Natural killer cell (primary cell): ENCODE measurements at regions not wholly inside any gene's neighbourhood (a gene's known extent, or its start where the extent isn't known, plus 50 kb on each side); places are given as distances from the start of the nearest gene placed in this dataset.

Experiments
- ATAC-seq, 3 donors: fragments of 150-1000 bp in 2 of 3; fragments of 200-7000 bp in 1 of 3; cut with Tn5 transposase; 1 replicate in 1 of 3; 2 replicates in 2 of 3; pipeline ENCODE4 v1.10.0; 2021; ENCODE audit warnings: mild to moderate bottlenecking in 2 of 3, moderate library complexity in 2 of 3
- DNase-seq, 2 donors: peaks; one replicate each; pipeline versions ENCODE4 v3.0.0 to v3.0.0-alpha.2; 2013 to 2021; ENCODE audit warnings: mixed read lengths in 1 of 2
- H3K27ac ChIP-seq: one replicate; pipeline ENCODE4 v1.5.1; 2013; ENCODE audit warnings: mild to moderate bottlenecking, low read length
- H3K27me3 ChIP-seq: one replicate; pipeline ENCODE4 v1.6.1; 2013; ENCODE audit warnings: low read length; ENCODE audit not compliant: control insufficient read depth, insufficient read depth
- H3K36me3 ChIP-seq: one replicate; pipeline ENCODE4 v1.6.1; 2013; ENCODE audit warnings: low read length; ENCODE audit not compliant: control insufficient read depth, insufficient read depth
- H3K4me1 ChIP-seq: one replicate; pipeline ENCODE4 v1.6.1; 2013; ENCODE audit warnings: low read length; ENCODE audit not compliant: control insufficient read depth, insufficient read depth
- H3K4me3 ChIP-seq: one replicate; pipeline ENCODE4 v1.5.1; 2013; ENCODE audit warnings: low read length
- H3K9me3 ChIP-seq: one replicate; pipeline ENCODE4 v1.6.1; 2013; ENCODE audit warnings: low read length; ENCODE audit not compliant: control insufficient read depth, insufficient read depth
- H3K27ac Mint-ChIP-seq, 2 donors: one replicate each; pipeline ENCODE4 v1.8.0; 2022; ENCODE audit warnings: mild to moderate bottlenecking in 2 of 2, mixed read lengths in 2 of 2, moderate library complexity in 1 of 2
- H3K27me3 Mint-ChIP-seq, 2 donors: one replicate each; pipeline ENCODE4 v1.8.0; 2022; ENCODE audit warnings: low read depth in 2 of 2, mixed read lengths in 2 of 2
- H3K36me3 Mint-ChIP-seq: one replicate; pipeline ENCODE4 v1.8.0; 2022; ENCODE audit warnings: mixed read lengths
- H3K4me1 Mint-ChIP-seq, 2 donors: one replicate each; pipeline ENCODE4 v1.8.0; 2022; ENCODE audit warnings: mixed read lengths in 2 of 2
- H3K4me3 Mint-ChIP-seq: one replicate; pipeline ENCODE4 v1.8.0; 2022; ENCODE audit warnings: mild to moderate bottlenecking, moderate library complexity, mixed read lengths
- H3K9me3 Mint-ChIP-seq, 2 donors: one replicate each; pipeline ENCODE4 v1.8.0; 2022; ENCODE audit warnings: mixed read lengths in 2 of 2
- WGBS: methylation state at CpG from one replicate; pipeline ENCODE4 v1.1.7; 2013; ENCODE audit warnings: missing lambda C conversion rate; ENCODE audit not compliant: insufficient coverage; 5-methylcytosine and 5-hydroxymethylcytosine counted together
- intact Hi-C: fragments of 100-400 bp; cut with micrococcal nuclease; formaldehyde crosslinking; loops from one replicate; pipeline ENCODE4 v1.14.2; 2022
- TF ChIP-seq, protein P1 (sequence below): fragments of 200-600 bp; IDR thresholded peaks from one replicate; pipeline ENCODE4 v1.8.0; 2022; ENCODE audit warnings: antibody characterized with exemption

- no peaks in the 10 kb centered on the region for H3K4me1 ChIP-seq
- H3K27me3 Mint-ChIP-seq = no peaks in the 10 kb centered on the region
- TF ChIP-seq, protein P1, sequence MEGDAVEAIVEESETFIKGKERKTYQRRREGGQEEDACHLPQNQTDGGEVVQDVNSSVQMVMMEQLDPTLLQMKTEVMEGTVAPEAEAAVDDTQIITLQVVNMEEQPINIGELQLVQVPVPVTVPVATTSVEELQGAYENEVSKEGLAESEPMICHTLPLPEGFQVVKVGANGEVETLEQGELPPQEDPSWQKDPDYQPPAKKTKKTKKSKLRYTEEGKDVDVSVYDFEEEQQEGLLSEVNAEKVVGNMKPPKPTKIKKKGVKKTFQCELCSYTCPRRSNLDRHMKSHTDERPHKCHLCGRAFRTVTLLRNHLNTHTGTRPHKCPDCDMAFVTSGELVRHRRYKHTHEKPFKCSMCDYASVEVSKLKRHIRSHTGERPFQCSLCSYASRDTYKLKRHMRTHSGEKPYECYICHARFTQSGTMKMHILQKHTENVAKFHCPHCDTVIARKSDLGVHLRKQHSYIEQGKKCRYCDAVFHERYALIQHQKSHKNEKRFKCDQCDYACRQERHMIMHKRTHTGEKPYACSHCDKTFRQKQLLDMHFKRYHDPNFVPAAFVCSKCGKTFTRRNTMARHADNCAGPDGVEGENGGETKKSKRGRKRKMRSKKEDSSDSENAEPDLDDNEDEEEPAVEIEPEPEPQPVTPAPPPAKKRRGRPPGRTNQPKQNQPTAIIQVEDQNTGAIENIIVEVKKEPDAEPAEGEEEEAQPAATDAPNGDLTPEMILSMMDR = no peak
- H3K4me1 Mint-ChIP-seq = no peaks in the 10 kb centered on the region
- no peaks in the 10 kb centered on the region for H3K36me3 ChIP-seq
- intact Hi-C loops = no loop called here
- H3K9me3 ChIP-seq = no peaks in the 10 kb centered on the region
- no peaks in the 10 kb centered on the region for H3K36me3 Mint-ChIP-seq
- no peak for DNase-seq
- H3K4me3 ChIP-seq = no peak overlapping the region
- H3K9me3 Mint-ChIP-seq = no peaks in the 10 kb centered on the region
- H3K27ac Mint-ChIP-seq = no peak overlapping the region
- ATAC-seq = peak in 1 of 3 donors; percentile 25
- H3K27me3 ChIP-seq = no peaks in the 10 kb centered on the region
- no peak overlapping the region for H3K27ac ChIP-seq
- 50% methylated on average over 1 of the region's 3 CpGs for WGBS
- no peak overlapping the region for H3K4me3 Mint-ChIP-seq
These were observed 115.0 kb upstream of the EGFLAM start for GRCh38 chr5:38143384-38143783.

DNA sequence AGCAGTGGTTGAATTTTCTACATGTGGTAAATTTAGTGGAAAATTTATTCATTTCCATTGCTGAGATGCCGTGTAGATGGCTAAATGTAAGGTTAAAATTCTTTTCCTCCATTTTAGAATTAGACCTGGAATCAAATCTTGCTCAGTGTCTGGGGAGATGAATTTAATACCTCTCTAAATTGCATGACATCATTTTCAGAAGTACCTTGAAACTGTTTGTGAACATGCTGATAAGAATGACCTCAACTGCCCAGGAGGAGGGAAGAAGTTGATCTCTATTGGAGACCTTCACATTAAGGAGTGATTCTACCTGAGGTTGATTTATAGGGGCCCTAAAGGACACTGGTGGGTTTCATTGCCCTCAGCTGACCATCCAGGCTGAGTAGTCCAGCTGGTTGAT is 116.7 kb upstream of the EGFLAM start:
- TF ChIP-seq, protein P1 = no peak
- intact Hi-C loops = no loop called here

GRCh38 chr5:38138574-38138973 is 119.8 kb upstream of the EGFLAM start:
- Histone ChIP-seq H3K4me1 (no peaks in the 10 kb centered on the region), H3K27me3 (no peaks in the 10 kb centered on the region), H3K4me3 (no peak overlapping the region), H3K27ac (no peak overlapping the region), H3K36me3 (no peaks in the 10 kb centered on the region), H3K9me3 (no peaks in the 10 kb centered on the region)
- Mint-ChIP-seq H3K27ac (no peak overlapping the region), H3K4me1 (no peaks in the 10 kb centered on the region), H3K36me3 (no peaks in the 10 kb centered on the region), H3K4me3 (no peak overlapping the region), H3K9me3 (peaks cover 0 to 3% of the 10 kb centered on the region in 2 donors), H3K27me3 (peaks cover 0 to 5% of the 10 kb centered on the region in 2 donors)
- ATAC-seq (no peak), DNase-seq (no peak)
- TF ChIP-seq, protein P1 = no peak
- 91% methylated on average over 5 of the region's 5 CpGs for WGBS
- intact Hi-C loops = no loop called here

More for the DNA sequence above, 116.7 kb upstream of the EGFLAM start:
- H3K4me3 ChIP-seq = no peak overlapping the region
- DNase-seq (no peak), ATAC-seq (no peak)
- Mint-ChIP-seq H3K4me3 (no peak overlapping the region), H3K27ac (no peak overlapping the region), H3K36me3 (no peaks in the 10 kb centered on the region), H3K27me3 (peaks cover 0 to 5% of the 10 kb centered on the region in 2 donors), H3K9me3 (no peaks in the 10 kb centered on the region), H3K4me1 (no peaks in the 10 kb centered on the region)
- WGBS = no CpG with 5 or more reads among the region's 1 CpG
- no peak overlapping the region for H3K27ac ChIP-seq
- H3K9me3 ChIP-seq = no peaks in the 10 kb centered on the region
- no peaks in the 10 kb centered on the region for H3K4me1 ChIP-seq
- H3K36me3 ChIP-seq = no peaks in the 10 kb centered on the region
- H3K27me3 ChIP-seq = no peaks in the 10 kb centered on the region

- peaks cover 0 to 5% of the 10 kb centered on the region in 2 donors for H3K27me3 Mint-ChIP-seq
- Histone ChIP-seq H3K27me3 (no peaks in the 10 kb centered on the region), H3K4me3 (no peak overlapping the region), H3K27ac (no peak overlapping the region), H3K9me3 (no peaks in the 10 kb centered on the region), H3K36me3 (no peaks in the 10 kb centered on the region), H3K4me1 (no peaks in the 10 kb centered on the region)
- H3K4me1 Mint-ChIP-seq = no peaks in the 10 kb centered on the region
- no peak overlapping the region for H3K4me3 Mint-ChIP-seq
- DNase-seq (no peak), ATAC-seq (no peak)
- TF ChIP-seq, protein P1 = no peak
- 89% methylated on average over 7 of the region's 9 CpGs for WGBS
- H3K36me3 Mint-ChIP-seq = no peaks in the 10 kb centered on the region
- no peak overlapping the region for H3K27ac Mint-ChIP-seq
- intact Hi-C loops = no loop called here
- peaks cover 0 to 3% of the 10 kb centered on the region in 2 donors for H3K9me3 Mint-ChIP-seq
These were observed 122.8 kb upstream of the EGFLAM start for GRCh38 chr5:38135486-38136039.
